ENCODE measurements at regions not wholly inside any gene's neighbourhood (a gene's known extent, or its start where the extent isn't known, plus 50 kb on each side); places are given as distances from the start of the nearest gene placed in this dataset.

GRCh38 chr7:130878785-130879184, 144.8 kb upstream of the KLF14 start:
- H3K4me3 ChIP-seq (ENCODE audit: low read depth, low read length): no peak overlapping the region

- H3K4me3 ChIP-seq (ENCODE audit: low read depth, low read length): no peak overlapping the region
These were observed 145.2 kb upstream of the KLF14 start for GRCh38 chr7:130879191-130879590.

GRCh38 chr7:130880668-130881067, 146.7 kb upstream of the KLF14 start:
- no peak overlapping the region for H3K4me3 ChIP-seq (ENCODE audit: low read depth, low read length)

GRCh38 chr7:130881091-130881798, 147.2 kb upstream of the KLF14 start:
- no peak overlapping the region for H3K4me3 ChIP-seq (ENCODE audit: low read depth, low read length)

- H3K4me3 ChIP-seq (ENCODE audit: low read depth, low read length): no peak overlapping the region
These were observed 147.8 kb upstream of the KLF14 start for GRCh38 chr7:130881799-130882141.

GRCh38 chr7:130882396-130882795, 148.4 kb upstream of the KLF14 start:
- no peak overlapping the region for H3K4me3 ChIP-seq (ENCODE audit: low read depth, low read length)

- no peak overlapping the region for H3K4me3 ChIP-seq (ENCODE audit: low read depth, low read length)
These were observed 149.9 kb upstream of the KLF14 start for GRCh38 chr7:130883928-130884327.

- H3K4me3 ChIP-seq (ENCODE audit: low read depth, low read length): no peak overlapping the region
These were observed 150.7 kb upstream of the KLF14 start for GRCh38 chr7:130884437-130885417.

GRCh38 chr7:130886438-130887135, 152.6 kb upstream of the KLF14 start:
- H3K4me3 ChIP-seq (ENCODE audit: low read depth, low read length): no peak overlapping the region

GRCh38 chr7:130887182-130887956, 153.4 kb upstream of the KLF14 start:
- no peak overlapping the region for H3K4me3 ChIP-seq (ENCODE audit: low read depth, low read length)

GRCh38 chr7:130887957-130888371, 154.0 kb upstream of the KLF14 start:
- no peak overlapping the region for H3K4me3 ChIP-seq (ENCODE audit: low read depth, low read length)

- no peak overlapping the region for H3K4me3 ChIP-seq (ENCODE audit: low read depth, low read length)
These were observed 154.5 kb upstream of the KLF14 start for GRCh38 chr7:130888468-130888867.

- H3K4me3 ChIP-seq (ENCODE audit: low read depth, low read length): no peak overlapping the region
These were observed 156.4 kb upstream of the KLF14 start for GRCh38 chr7:130890176-130891020.

- no peak overlapping the region for H3K4me3 ChIP-seq (ENCODE audit: low read depth, low read length)
These were observed 157.5 kb upstream of the KLF14 start for GRCh38 chr7:130891254-130892094.

GRCh38 chr7:130893441-130893894, 159.5 kb upstream of the KLF14 start:
- H3K4me3 ChIP-seq (ENCODE audit: low read depth, low read length): no peak overlapping the region

- no peak overlapping the region for H3K4me3 ChIP-seq (ENCODE audit: low read depth, low read length)
These were observed 160.3 kb upstream of the KLF14 start for GRCh38 chr7:130894146-130894908.

GRCh38 chr7:130894909-130895750, 161.1 kb upstream of the KLF14 start:
- H3K4me3 ChIP-seq (ENCODE audit: low read depth, low read length): no peak overlapping the region

Data from iPS-11a (cell line).